HCT116 (cell line): ENCODE measurements at regions not wholly inside any gene's neighbourhood (a gene's known extent, or its start where the extent isn't known, plus 50 kb on each side); places are given as distances from the start of the nearest gene placed in this dataset.

Experiments
- ATAC-seq: fragments of 200-7000 bp; cut with Tn5 transposase; 2 replicates; pipeline ENCODE4 v1.9.1; 2020; ENCODE audit warnings: mild to moderate bottlenecking, moderate library complexity
- BruUV-seq: library from RNA; stranded (reverse); fragments of 400-500 nt; replicated peaks from 2 replicates; lab custom pipeline; 2021; lab: Mats Ljungman, UMichigan
- CTCF ChIA-PET: fragments of 300-600 bp; sonication (Branson Sonifier 250); formaldehyde crosslinking; loops from one replicate; lab custom pipeline; 2021; ENCODE audit warnings: antibody characterized with exemption; lab: Charles Lee
- POLR2A ChIA-PET: fragments of 300-600, 350-600 bp; sonication (Branson Sonifier 250); formaldehyde crosslinking; loops from one replicate; lab custom pipeline; 2021; ENCODE audit warnings: antibody characterized with exemption; lab: Charles Lee
- RAD21 ChIA-PET, 2 experiments: fragments of 300-600 bp; sonication (Branson Sonifier 250); formaldehyde crosslinking; loops; one replicate each; lab custom pipeline; 2023; ENCODE audit warnings: low total read pairs in 2 of 2; ENCODE audit not compliant: uncharacterized antibody in 2 of 2, unreplicated experiment in 2 of 2, low non-redundant PET in 1 of 2; lab: Charles Lee
- DNase-seq: peaks from one replicate; pipeline ENCODE4 v3.0.0-alpha.2; 2010; ENCODE audit warnings: low read depth, low spot score
- H2AFZ ChIP-seq: fragments of 200-600 bp; shearing (Covaris generic), sonication (generic); 2 replicates; pipeline ENCODE4 v1.6.1; 2017; ENCODE audit warnings: low read depth, mixed run types, mixed read lengths, antibody characterized with exemption, low read length; ENCODE audit not compliant: poor library complexity, severe bottlenecking
- H3K27ac ChIP-seq: 2 replicates; pipeline ENCODE4 v1.5.1; 2012; ENCODE audit warnings: low read depth, low read length
- H3K27me3 ChIP-seq: fragments of 200-600 bp; sonication (generic); 2 replicates; pipeline ENCODE4 v1.6.1; 2016; ENCODE audit warnings: mixed run types, low read length, mixed read lengths; ENCODE audit not compliant: insufficient read depth
- H3K36me3 ChIP-seq, 2 experiments: fragments of 200-500 bp in 1 of 2; fragments of 200-600 bp in 1 of 2; sonication (Bioruptor generic) in 1 of 2; sonication (generic) in 1 of 2; 2 replicates each; pipeline versions ENCODE4 v1.5.1 to v1.6.1; 2014 to 2016; ENCODE audit warnings: low read length in 2 of 2, inconsistent platforms in 1 of 2, mixed read lengths in 1 of 2, mixed run types in 1 of 2; ENCODE audit not compliant: insufficient read depth in 2 of 2, control insufficient read depth in 1 of 2
- H3K4me1 ChIP-seq, 2 experiments: fragments of 200-600 bp in 1 of 2; sonication (generic) in 1 of 2; 2 replicates each; pipeline versions ENCODE4 v1.5.1 to v1.6.1; 2012 to 2017; ENCODE audit warnings: low read length in 2 of 2, inconsistent platforms in 1 of 2, mild to moderate bottlenecking in 1 of 2, mixed read lengths in 1 of 2, mixed run types in 1 of 2, moderate library complexity in 1 of 2; ENCODE audit not compliant: insufficient read depth in 2 of 2, control insufficient read depth in 1 of 2
- H3K4me2 ChIP-seq: fragments of 200-600 bp; sonication (generic); 2 replicates; pipeline ENCODE4 v1.6.1; 2017; ENCODE audit warnings: mixed run types, low read length, mixed read lengths
- H3K4me3 ChIP-seq, 2 experiments: fragments of 200-600 bp in 1 of 2; sonication (generic) in 1 of 2; replicated peaks in 1 of 2; 2 replicates each; pipeline ENCODE4 v1.5.1; 2011 to 2016; ENCODE audit warnings: low read length in 2 of 2, control low read depth in 1 of 2, low read depth in 1 of 2, mild to moderate bottlenecking in 1 of 2, mixed read lengths in 1 of 2, mixed run types in 1 of 2
- H3K79me2 ChIP-seq: fragments of 200-600 bp; sonication (generic); 2 replicates; pipeline ENCODE4 v1.6.1; 2017; ENCODE audit warnings: mild to moderate bottlenecking, mixed run types, low read length, moderate library complexity, mixed read lengths; ENCODE audit not compliant: insufficient read depth
- H3K9ac ChIP-seq: fragments of 200-600 bp; sonication (generic); 2 replicates; pipeline ENCODE4 v1.6.1; 2016; ENCODE audit warnings: low read length, mixed read lengths
- H3K9me2 ChIP-seq: fragments of 200-600 bp; sonication (generic), shearing (Covaris generic); 2 replicates; pipeline ENCODE4 v1.6.1; 2017; ENCODE audit warnings: mixed run types, mild to moderate bottlenecking, moderate library complexity; ENCODE audit not compliant: insufficient read depth
- H3K9me3 ChIP-seq, 2 experiments: fragments of 200-500 bp in 1 of 2; fragments of 200-600 bp in 1 of 2; sonication (Bioruptor generic) in 1 of 2; sonication (generic) in 1 of 2; 2 replicates each; pipeline ENCODE4 v1.6.1; 2014 to 2017; ENCODE audit warnings: low read length in 2 of 2, mixed read lengths in 2 of 2, inconsistent platforms in 1 of 2, low read depth in 1 of 2, mild to moderate bottlenecking in 1 of 2, mixed run types in 1 of 2, moderate library complexity in 1 of 2; ENCODE audit not compliant: control insufficient read depth in 1 of 2, insufficient read depth in 1 of 2
- H4K20me1 ChIP-seq: fragments of 200-600 bp; sonication (generic), shearing (Covaris generic); 2 replicates; pipeline ENCODE4 v1.6.1; 2017; ENCODE audit warnings: mixed run types, mild to moderate bottlenecking, moderate library complexity; ENCODE audit not compliant: insufficient read depth
- CBX3 ChIP-seq: IDR thresholded peaks from 2 replicates; pipeline ENCODE4 v1.6.1; 2012; ENCODE audit warnings: low read depth
- CEBPB ChIP-seq: IDR thresholded peaks from 2 replicates; pipeline ENCODE4 v1.6.1; 2012; ENCODE audit warnings: low read depth
- EGR1 ChIP-seq: IDR thresholded peaks from 2 replicates; pipeline ENCODE4 v1.6.1; 2012; ENCODE audit warnings: low read depth
- FOSL1 ChIP-seq: IDR thresholded peaks from 2 replicates; pipeline ENCODE4 v1.6.1; 2012; ENCODE audit warnings: low read depth
- JUND ChIP-seq: IDR thresholded peaks from 2 replicates; pipeline ENCODE4 v1.6.1; 2012
- POLR2A ChIP-seq: IDR thresholded peaks from 2 replicates; pipeline ENCODE4 v1.7.0; 2011; ENCODE audit warnings: borderline replicate concordance; ENCODE audit not compliant: insufficient read depth, insufficient read length; ENCODE audit errors: extremely low read depth
- POLR2AphosphoS5 ChIP-seq: IDR thresholded peaks from 2 replicates; pipeline ENCODE4 v1.6.1; 2011; ENCODE audit warnings: mild to moderate bottlenecking, low read depth, low read length, moderate library complexity
- RAD21 ChIP-seq: IDR thresholded peaks from 2 replicates; pipeline ENCODE4 v1.6.1; 2012; ENCODE audit warnings: low read depth, mild to moderate bottlenecking
- SIN3A ChIP-seq: IDR thresholded peaks from 2 replicates; pipeline ENCODE4 v1.6.1; 2012; ENCODE audit warnings: low read depth
- SP1 ChIP-seq: IDR thresholded peaks from 2 replicates; pipeline ENCODE4 v1.6.1; 2012; ENCODE audit warnings: low read depth
- SRF ChIP-seq: IDR thresholded peaks from 2 replicates; pipeline ENCODE4 v1.6.1; 2012; ENCODE audit warnings: low read depth
- YY1 ChIP-seq: IDR thresholded peaks from 2 replicates; pipeline ENCODE4 v1.6.1; 2011; ENCODE audit warnings: low read length, low read depth, moderate library complexity, mild to moderate bottlenecking; ENCODE audit not compliant: insufficient replicate concordance; ENCODE audit errors: extremely low read depth
- ZFX ChIP-seq: fragments of 450-650 bp; IDR thresholded peaks from 2 replicates; pipeline ENCODE4 v1.6.1; 2017
- ZNF274 ChIP-seq: fragments of 200-500 bp; sonication (Bioruptor generic); IDR thresholded peaks from 2 replicates; pipeline ENCODE4 v1.6.1; 2014; ENCODE audit warnings: mild to moderate bottlenecking, low read depth, low read length, inconsistent platforms
- intact Hi-C: fragments of 100-400 bp; cut with micrococcal nuclease; formaldehyde crosslinking; loops from 2 replicates; pipeline ENCODE4 v1.10.0; 2022
- TF ChIP-seq, protein P1 (sequence below): IDR thresholded peaks from 2 replicates; pipeline ENCODE4 v1.6.1; 2012; ENCODE audit warnings: low read depth
- TF ChIP-seq, protein P2 (sequence below): IDR thresholded peaks from 2 replicates; pipeline ENCODE4 v1.6.1; 2012
- TF ChIP-seq, protein P3 (sequence below): IDR thresholded peaks from 2 replicates; pipeline ENCODE4 v1.6.1; 2012
- TF ChIP-seq, protein P4 (sequence below): IDR thresholded peaks from 2 replicates; pipeline ENCODE4 v1.6.1; 2011; ENCODE audit warnings: mild to moderate bottlenecking, low read length, moderate library complexity; ENCODE audit not compliant: insufficient replicate concordance; ENCODE audit errors: extremely low read depth

DNA sequence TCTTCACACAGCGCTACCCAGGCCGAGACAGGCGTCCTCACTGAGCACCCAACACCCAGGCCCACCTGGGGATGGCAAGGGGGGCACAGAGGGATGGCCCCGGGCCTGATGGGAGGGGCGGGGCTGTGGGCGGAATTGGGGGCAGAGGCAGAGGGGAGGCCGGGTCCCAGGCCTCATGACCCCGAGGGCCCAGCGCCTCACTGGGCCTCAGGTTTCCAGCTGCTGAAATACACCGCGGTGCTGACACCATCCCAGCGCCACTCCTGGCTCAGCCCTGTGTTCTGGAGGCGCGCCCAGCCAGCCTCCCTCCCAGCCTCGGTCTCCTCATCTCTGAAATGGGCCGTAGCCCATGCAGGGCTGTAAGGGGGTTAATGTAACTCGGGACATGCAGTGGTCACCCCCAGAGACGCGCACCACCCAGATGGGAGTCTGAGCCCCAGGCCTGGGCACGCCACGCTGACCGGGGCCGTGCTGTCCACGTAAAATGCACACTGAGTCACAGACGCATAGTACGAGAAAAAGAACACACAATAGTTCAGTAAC is 82.3 kb downstream of the UNCX start:
- Histone ChIP-seq H2AFZ (no peak overlapping the region), H3K4me2 (no peak overlapping the region), H3K9me3 (no peaks in the 10 kb centered on the region)
- RAD21 ChIA-PET, result no interaction called here
- no TSS peak for BruUV-seq
- no peak for ATAC-seq
- TF ChIP-seq CBX3 (no peak), SP1 (no peak), RAD21 (no peak), ZFX (no peak)
- TF ChIP-seq, protein P1, sequence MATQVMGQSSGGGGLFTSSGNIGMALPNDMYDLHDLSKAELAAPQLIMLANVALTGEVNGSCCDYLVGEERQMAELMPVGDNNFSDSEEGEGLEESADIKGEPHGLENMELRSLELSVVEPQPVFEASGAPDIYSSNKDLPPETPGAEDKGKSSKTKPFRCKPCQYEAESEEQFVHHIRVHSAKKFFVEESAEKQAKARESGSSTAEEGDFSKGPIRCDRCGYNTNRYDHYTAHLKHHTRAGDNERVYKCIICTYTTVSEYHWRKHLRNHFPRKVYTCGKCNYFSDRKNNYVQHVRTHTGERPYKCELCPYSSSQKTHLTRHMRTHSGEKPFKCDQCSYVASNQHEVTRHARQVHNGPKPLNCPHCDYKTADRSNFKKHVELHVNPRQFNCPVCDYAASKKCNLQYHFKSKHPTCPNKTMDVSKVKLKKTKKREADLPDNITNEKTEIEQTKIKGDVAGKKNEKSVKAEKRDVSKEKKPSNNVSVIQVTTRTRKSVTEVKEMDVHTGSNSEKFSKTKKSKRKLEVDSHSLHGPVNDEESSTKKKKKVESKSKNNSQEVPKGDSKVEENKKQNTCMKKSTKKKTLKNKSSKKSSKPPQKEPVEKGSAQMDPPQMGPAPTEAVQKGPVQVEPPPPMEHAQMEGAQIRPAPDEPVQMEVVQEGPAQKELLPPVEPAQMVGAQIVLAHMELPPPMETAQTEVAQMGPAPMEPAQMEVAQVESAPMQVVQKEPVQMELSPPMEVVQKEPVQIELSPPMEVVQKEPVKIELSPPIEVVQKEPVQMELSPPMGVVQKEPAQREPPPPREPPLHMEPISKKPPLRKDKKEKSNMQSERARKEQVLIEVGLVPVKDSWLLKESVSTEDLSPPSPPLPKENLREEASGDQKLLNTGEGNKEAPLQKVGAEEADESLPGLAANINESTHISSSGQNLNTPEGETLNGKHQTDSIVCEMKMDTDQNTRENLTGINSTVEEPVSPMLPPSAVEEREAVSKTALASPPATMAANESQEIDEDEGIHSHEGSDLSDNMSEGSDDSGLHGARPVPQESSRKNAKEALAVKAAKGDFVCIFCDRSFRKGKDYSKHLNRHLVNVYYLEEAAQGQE, result no peak
- TF ChIP-seq, all 23 proteins: peak for 0
- CTCF ChIA-PET, result no interaction called here
- no peaks in the 10 kb centered on the region for H3K79me2 ChIP-seq
- intact Hi-C loops, result no loop called here
- H3K36me3 ChIP-seq, result no peaks in the 10 kb centered on the region
- DNase-seq, result no peak
- POLR2A ChIA-PET, result no interaction called here
- H4K20me1 ChIP-seq, result no peaks in the 10 kb centered on the region
- H3K9ac ChIP-seq, result no peak overlapping the region
- no peaks in the 10 kb centered on the region for H3K27me3 ChIP-seq
- H3K9me2 ChIP-seq, result no peaks in the 10 kb centered on the region
- H3K4me3 ChIP-seq, result no peak overlapping the region
- no peaks in the 10 kb centered on the region for H3K4me1 ChIP-seq
- no peak overlapping the region for H3K27ac ChIP-seq

DNA sequence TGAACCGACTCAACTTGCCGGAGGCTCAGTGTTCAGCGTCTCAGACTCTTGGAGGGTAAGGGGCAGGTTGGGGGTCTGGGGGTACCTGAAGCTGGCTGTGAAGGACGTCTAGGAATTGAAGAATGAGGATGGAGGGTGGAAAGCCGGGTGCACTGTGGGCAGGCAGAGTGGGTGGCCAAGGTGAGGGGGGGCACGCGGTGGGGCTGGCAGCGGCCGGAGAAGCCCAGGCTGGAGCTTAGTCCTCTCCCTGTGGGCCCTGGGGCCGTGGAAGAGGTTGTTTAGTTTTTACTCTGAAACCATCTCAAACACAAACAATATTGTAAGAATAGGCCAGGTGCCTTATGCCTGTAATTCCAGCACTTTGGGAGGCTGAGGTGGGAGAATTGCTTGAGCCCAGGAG is 83.4 kb downstream of the UNCX start:
- ChIA-PET CTCF (no interaction called here), POLR2A (no interaction called here), RAD21 (interaction anchor here in 1 of 2 experiments (0.6 kb wide), 1 partner anchor 53 kb away, joined by 3 read pairs; no protein-coding TSS in a partner anchor)
- H3K27ac ChIP-seq, result no peak overlapping the region
- no peaks in the 10 kb centered on the region for H3K4me1 ChIP-seq
- intact Hi-C loops, result no loop called here
- ATAC-seq (no peak), DNase-seq (no peak)
- H3K9me3 ChIP-seq, result no peaks in the 10 kb centered on the region
- BruUV-seq, result no TSS peak
- H3K9me2 ChIP-seq, result no peaks in the 10 kb centered on the region
- no peaks in the 10 kb centered on the region for H3K36me3 ChIP-seq
- no peaks in the 10 kb centered on the region for H3K79me2 ChIP-seq
- no peaks in the 10 kb centered on the region for H3K27me3 ChIP-seq
- H3K4me2 ChIP-seq, result no peak overlapping the region
- no peaks in the 10 kb centered on the region for H4K20me1 ChIP-seq
- no peak overlapping the region for H3K4me3 ChIP-seq
- H2AFZ ChIP-seq, result no peak overlapping the region
- no peak overlapping the region for H3K9ac ChIP-seq
- TF ChIP-seq ZNF274, result no peak
- TF ChIP-seq SIN3A, result no peak
- TF ChIP-seq POLR2A, result no peak
- TF ChIP-seq, protein P2, sequence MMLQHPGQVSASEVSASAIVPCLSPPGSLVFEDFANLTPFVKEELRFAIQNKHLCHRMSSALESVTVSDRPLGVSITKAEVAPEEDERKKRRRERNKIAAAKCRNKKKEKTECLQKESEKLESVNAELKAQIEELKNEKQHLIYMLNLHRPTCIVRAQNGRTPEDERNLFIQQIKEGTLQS, result no peak
- TF ChIP-seq, protein P3, sequence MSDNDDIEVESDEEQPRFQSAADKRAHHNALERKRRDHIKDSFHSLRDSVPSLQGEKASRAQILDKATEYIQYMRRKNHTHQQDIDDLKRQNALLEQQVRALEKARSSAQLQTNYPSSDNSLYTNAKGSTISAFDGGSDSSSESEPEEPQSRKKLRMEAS, result no peak
- no peak for TF ChIP-seq SRF
- TF ChIP-seq EGR1, result no peak
- TF ChIP-seq, protein P4, sequence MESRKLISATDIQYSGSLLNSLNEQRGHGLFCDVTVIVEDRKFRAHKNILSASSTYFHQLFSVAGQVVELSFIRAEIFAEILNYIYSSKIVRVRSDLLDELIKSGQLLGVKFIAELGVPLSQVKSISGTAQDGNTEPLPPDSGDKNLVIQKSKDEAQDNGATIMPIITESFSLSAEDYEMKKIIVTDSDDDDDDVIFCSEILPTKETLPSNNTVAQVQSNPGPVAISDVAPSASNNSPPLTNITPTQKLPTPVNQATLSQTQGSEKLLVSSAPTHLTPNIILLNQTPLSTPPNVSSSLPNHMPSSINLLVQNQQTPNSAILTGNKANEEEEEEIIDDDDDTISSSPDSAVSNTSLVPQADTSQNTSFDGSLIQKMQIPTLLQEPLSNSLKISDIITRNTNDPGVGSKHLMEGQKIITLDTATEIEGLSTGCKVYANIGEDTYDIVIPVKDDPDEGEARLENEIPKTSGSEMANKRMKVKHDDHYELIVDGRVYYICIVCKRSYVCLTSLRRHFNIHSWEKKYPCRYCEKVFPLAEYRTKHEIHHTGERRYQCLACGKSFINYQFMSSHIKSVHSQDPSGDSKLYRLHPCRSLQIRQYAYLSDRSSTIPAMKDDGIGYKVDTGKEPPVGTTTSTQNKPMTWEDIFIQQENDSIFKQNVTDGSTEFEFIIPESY, result no peak
- TF ChIP-seq FOSL1, result no peak
- TF ChIP-seq JUND, result no peak
- TF ChIP-seq YY1, result no peak
- no peak for TF ChIP-seq CEBPB
- TF ChIP-seq POLR2AphosphoS5, result no peak
